HG03175 (cell line): ENCODE measurements at regions not wholly inside any gene's neighbourhood (a gene's known extent, or its start where the extent isn't known, plus 50 kb on each side); places are given as distances from the start of the nearest gene placed in this dataset.

ENCODE experiments used
- ATAC-seq: cut with Tn5 transposase; IDR thresholded peaks from one replicate; pipeline ENCODE4 v1.9.1; 2021; ENCODE audit warnings: mild to moderate bottlenecking, moderate library complexity; ENCODE audit not compliant: unreplicated experiment

DNA sequence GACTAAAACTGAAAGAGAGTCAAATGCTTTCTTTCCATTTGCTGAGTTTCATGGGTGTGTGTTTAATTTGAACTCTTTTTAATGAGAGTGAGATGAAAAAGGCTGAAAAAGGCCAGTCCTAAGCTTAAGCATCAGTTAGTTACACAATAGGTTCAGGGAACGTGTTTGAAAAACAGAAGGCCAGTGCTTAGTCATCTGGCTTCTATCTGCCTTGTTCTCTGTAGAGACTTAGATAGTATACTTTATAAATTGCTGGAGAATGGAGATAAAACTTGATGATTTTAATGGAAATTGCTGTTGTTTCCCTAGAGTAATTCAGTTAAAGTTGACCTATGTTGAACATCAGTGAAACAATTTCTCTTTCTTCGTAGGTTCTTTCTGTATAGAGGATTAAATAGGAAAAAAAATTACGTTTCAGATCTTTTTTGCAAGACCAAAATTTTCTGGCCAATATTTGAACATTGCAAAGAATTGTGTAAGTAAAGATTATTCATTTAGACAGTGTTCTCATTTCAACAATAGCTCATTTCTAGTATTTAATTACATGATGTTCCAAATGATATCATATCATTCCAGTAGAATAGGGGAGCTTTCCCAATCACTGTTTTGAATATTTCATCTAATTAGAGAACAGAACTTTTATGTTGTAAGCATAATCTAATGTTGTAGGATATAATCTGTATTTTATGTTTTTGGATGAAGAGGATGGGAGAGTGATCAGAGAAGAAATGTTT, 1088.8 kb downstream of the ADGRL3 start:
- no peak for ATAC-seq

DNA sequence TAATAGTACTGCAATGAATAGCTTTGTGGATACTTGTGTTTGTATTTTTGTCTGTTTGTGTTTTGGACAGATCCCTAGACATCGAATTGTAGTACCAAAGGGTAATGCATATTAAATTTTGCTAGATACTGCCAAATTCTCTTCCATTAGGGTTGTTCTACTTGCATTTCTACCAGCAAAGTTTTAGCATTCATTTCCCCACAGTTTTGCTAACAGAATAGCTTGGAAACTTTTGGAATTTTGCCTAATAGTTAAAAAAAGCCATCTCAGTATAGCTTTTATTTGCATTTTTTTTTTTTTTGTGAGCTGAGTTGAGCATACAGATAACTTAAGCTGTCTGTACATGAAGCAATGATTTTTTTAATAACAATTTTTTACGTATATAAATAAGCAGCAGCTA, 1084.9 kb downstream of the ADGRL3 start:
- ATAC-seq: no peak

DNA sequence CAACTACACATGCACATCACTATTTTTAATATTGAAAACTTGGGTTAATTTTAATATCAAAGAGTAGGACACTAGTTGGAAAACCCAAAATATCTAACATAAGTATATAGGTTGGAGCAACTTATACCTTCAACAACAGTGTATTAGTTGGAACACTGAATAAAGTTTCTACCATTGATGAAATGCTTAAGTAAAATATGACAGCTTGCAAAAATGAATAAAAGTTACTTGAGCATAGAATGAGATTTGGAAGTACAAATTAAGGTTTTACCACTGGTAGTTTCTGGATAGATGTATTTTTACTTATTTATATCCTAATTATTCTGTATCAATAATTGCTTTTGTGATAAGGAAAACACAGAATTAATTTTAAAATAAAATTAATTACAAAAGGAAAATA, 1079.6 kb downstream of the ADGRL3 start:
- no peak for ATAC-seq

DNA sequence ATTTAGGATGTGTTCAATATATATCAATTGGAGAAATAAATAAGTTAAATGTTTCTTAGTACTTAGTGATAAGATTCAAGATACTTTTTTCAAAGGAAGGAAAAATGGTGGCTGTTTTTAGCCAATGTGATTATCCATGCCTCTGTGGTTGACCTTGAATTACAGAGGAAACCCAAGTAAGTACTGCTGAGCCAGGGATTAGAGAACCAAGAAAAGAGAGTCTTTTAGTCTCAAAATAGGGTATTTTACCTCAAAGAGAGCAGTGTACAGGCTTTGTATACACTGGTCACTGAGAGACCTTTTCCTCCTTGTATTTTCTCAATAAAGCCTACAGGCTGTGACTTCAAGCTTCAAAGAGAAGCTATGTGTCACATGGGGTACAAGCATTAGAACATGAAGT, 1075.3 kb downstream of the ADGRL3 start:
- no peak for ATAC-seq

DNA sequence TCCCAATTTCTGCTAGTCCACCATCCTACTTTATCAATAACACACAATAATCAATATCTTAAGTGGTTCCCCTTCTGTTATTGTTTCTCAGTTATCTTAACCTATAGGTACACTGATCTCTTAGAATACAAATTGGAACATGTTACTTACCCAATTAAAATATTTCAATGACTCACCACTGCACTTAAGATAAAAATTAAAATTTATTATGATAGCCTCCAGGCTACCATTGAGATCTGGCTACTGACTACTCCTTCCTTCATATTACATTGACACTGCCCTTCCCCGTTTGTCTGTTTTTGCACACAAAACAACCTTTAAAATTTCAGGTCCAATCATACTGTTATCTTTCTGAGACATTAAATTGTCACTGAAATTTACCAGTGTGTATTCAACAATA, 1074.7 kb downstream of the ADGRL3 start:
- no peak for ATAC-seq

DNA sequence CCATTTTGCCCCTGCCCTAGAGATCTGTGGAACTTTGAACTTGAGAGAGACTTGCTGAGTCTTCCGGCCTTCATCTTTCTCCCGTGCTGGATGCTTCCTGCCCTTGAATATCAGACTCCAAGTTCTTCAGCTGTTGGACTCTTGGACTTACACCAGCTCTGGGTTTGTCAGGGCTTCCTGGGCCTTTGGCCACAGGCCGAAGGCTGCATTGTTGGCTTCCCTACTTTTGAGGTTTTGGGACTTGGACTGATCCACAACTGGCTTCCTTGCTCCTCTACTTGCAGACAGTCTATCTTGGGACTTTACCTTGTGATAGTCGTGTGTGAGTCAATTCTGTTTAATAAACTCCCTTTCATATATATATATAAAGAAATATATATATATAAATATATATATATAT, 1071.0 kb downstream of the ADGRL3 start:
- no peak for ATAC-seq

DNA sequence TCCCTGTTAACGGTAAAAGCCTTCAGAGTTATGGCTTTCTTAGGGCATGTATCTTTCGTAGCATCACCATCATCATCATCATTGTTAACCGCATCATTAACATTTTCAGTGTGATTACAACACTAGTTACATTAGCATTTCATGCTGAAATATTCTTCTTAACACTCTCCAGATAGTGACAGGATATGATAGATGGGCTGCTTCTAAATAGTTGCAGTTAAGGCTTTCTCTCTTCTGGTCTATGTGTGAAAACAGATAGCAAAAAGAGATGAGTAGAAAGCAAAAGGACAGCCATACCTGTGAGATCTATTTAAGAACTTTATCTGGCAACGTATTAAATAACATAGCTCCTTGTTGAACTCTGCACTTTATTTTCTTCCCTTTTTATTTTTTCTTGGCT, 1069.8 kb downstream of the ADGRL3 start:
- no peak for ATAC-seq

DNA sequence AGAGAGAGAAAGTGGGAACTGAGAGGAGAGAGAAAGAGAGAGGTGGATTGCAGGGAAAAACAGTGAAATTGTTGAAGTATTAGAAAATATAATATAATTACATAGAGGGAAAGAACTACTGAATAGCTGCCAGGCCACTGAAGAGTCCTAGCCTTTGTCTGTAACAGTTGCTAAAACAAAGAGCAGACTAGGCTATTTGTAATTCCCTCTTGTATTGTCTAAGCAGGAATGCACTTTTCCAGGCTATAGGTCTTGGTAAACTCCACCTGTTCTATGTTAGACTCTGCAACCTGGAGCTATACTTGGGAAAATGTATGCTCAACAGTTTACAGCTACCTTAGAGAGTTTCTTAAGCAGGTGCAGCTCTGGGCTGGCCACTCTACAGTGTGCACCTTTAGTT, 1063.3 kb downstream of the ADGRL3 start:
- no peak for ATAC-seq

DNA sequence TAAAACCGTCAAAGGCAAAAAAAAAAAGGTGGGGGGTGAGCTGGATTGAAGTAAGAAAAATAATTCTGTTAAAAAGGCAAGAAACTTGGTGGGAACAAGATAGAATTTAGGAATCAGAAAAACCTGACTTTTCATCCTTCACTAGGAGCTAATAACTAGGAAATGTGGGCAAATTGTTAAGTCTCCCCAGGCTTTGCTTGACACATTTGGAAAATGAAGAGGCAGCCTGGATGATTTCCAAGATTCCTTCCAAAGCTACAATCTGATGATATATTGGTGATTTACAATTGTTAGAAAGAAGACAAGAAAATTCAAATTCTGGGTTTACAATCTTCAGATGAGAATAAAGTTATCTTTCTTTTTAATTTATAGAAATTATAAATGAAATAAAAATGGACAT, 1062.5 kb downstream of the ADGRL3 start:
- ATAC-seq: no peak

DNA sequence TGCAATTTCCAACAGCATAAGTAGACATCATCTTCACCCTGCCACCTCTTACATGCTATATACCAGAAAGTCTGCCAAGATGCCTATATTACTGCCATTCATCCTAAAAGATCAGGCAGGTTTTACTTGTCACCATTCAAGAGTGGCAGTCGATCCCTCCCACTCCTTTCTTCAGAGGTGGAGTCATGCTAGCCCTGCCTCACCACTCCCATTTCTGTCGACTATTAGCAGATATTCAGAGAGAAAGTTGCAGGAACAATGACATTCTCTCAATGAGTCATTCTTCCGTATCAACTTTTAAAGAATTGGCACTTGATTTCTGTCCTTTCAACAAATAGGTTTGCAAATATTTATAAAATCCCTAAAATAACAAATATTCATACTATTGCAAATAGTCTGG, 1060.1 kb downstream of the ADGRL3 start:
- no peak for ATAC-seq

DNA sequence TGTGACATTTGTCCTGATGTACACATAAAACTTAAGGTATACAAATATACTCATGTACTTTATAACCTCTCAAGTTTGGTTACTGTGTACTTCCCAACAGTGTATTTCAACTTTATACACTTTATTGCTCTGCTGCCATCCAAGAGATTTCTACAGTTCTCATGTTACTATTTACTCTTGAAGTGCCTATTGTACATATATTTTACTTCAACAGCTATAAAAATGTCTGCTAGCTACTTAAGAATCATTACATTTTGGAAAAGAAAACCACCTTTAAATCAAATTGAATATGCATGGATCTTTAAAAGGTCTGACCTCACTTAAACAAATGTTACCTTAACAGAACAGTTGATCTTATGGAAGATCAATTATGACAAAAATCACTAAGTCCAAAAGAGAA, 1056.4 kb downstream of the ADGRL3 start:
- ATAC-seq: no peak

DNA sequence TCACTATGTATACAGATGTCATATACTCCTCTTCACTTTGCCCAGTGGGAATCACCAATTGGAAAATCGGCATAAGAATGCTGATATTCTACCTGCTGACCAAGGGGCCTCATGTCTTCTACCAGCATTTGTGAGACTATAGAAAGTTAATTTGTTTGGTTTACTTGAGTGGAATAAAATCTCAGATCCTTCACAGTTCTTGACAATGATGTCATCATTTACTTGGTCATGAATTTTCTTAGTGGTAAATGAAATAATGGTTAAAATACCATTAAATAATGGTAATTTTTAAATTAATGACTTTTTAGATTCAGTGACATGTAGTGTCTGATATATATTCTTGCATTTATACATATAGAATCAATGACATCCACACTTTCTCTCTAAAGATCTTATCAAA, 1052.6 kb downstream of the ADGRL3 start:
- ATAC-seq: no peak

DNA sequence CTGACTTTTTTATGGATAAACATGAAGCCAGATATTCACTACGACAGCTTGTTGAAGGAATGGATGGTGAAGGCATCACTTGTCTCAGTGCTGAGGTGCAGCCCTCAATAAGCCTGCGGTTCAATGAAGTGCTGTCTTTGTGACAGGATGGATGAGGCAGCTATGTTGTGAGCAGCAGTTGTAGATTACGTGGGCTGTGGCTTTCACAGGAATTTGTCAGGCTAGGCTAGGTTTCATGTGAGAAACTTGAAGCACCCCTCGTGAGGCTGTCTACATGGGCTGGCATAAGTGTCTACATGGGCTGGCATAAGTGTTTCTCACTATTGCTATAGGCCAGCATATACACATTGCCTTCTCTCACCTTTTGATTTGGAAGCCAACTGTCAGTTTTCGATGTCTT, 1050.0 kb downstream of the ADGRL3 start:
- ATAC-seq: no peak

DNA sequence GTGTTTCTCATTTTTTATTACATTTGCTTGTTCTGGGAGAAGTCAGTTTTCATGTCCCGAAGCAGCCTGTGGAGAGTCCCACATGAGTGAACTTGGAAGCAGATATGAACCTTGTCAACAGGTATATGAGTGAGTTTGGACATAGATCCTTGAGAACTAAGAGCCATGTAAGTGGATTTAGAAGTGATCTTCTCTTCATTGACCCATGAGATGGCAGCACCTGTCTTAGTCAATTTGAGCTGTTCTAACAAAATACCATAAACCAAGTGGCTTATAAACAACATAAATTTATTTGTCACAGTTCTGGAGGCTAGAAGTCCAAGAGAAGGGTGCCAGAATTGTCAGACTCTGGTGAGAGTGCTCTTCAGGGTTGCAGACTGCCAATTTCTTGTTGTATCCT, 1043.8 kb downstream of the ADGRL3 start:
- ATAC-seq: no peak

DNA sequence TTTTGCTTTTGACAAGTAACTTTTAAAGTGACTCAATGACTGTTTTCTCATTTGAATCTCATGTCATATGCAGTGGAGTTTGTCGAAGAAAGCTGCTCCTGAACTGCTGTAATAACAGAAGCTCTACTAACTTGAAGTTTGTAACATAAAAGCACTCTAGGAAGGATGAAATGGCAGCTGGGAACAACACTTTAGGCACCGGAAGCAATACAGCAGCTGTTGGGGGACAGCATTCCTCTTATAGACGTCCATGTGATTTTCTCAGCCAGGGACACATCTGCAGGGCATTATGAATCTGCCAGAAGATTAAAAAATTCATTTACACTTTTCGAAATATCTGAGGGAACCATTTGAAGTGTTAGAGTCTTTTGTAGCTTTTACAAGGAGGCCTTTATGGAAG, 1035.8 kb downstream of the ADGRL3 start:
- ATAC-seq: no peak

DNA sequence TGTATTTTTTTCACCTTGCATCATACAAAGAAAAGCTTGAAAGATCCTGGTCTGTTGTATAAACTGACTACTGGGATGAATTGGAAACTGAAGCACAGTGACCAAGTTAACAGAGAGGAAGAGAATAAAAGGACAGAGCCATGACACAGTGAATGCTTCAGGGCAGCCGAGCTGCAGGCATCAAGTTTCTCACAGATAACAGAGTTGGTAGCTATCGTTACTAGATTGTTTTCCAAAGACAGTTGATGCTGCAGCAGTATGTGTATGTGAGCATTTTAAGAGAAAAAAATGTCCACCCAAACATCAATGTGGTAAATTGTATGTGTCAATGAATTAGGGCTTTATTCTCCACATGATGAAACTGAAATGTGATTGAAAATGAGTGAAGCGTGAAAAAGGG, 1032.7 kb downstream of the ADGRL3 start:
- no peak for ATAC-seq

DNA sequence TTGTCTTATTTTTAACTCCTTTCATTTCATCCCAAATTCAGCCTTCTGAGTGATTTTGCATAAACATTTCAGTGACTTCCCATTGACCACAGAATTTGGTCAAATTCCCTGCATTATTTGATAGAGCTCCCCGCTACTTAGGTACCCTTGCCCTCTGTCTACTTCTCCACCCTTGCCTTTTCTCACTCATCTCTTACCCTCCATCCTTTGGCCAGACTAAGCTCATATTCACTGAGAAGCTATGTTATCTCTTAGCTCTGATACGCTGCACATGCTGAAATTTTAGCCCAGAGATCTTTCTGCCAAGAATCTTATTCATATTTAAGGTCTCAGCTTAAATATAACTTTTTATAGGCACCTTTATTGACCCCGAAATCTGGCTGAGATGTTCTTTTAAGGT, 1031.9 kb downstream of the ADGRL3 start:
- ATAC-seq: no peak

DNA sequence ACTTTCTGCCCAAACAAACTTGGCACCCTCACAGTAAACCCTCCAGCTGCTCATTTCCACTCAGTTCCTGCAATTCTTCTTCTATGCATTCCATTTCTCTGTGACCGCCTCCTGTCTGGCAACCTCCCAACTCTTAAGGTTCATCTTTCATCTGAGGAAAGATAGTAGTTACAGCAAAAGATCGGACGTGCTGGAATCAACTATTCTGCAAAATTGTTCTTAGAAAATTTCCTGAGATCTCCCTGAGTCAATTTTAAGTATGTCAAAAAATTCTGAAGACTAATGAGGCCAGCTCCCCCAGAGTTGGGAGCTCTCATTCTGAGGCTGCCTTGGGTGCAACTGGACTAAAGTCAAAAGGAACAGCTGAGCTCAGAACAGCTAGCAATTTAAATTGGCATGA, 1026.0 kb downstream of the ADGRL3 start:
- ATAC-seq: no peak

DNA sequence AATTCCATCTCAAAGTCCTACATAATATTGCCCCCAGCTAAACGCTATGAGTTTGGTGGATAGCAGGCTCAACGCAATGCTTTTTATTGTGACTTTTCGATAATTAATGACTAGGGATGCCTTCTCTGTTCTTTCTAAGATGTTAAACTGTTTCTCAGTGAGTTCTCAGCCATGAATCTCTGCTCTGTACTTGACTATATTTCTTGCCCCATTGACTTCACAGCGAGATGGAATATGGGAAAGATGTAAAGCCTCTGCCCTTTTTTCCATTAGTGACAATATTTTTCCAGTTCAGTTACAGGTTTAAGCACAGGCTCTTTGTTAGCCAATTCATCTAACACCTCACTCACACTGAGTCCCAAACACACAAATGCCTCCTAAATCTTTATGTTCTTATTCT, 1022.0 kb downstream of the ADGRL3 start:
- no peak for ATAC-seq

DNA sequence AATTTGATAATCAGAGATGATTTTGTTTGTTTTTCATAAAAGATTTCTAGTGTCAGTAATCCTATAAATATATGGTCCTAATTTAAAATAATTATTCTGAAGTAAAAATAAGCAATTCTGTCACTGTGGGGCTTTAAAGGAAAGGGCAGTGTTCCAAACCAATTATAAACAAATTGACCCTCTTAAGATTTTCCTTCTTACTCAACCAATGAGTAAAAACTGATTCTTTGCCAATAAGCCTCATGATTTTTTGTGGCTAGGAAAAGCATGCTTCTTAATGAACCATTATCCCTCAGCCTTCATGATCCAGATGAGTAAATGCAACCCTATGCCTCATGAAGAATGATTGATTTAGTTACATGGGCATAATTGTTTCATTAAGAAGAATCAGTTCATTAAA, 1010.4 kb downstream of the ADGRL3 start:
- no peak for ATAC-seq

DNA sequence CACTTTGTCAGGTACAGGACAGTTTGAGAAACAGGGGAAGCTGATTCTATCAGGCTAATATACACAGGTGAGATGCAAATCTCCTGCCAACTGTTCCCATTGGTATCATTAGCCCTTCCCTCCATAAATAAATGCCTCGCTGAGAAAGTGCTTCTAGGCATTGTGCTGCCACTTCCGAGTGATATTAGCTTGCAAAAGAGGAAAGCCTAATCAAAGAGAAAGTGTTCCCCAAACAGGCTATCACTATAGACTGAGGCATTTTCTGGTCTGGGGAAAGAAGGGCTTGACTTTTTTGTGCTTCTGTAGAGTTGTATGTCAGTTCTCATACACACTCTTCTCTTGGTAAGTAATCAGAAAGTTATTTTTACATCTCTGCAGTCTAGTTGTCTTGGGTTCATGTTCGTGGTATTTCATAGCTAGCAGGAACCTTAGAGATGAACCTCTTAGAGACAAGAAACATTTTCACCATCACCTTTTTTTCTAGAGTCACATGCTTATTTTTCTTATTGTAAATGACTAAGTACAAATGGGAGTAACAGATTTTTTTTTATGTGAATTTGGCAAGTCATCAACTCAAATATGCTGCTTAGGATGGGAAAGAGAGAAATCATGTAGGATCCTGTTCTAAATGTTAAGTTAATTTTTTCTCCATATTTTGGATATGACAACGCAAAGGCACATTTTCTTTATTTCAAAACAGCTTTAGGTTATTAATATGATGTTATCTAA, 1009.8 kb downstream of the ADGRL3 start:
- no peak for ATAC-seq

DNA sequence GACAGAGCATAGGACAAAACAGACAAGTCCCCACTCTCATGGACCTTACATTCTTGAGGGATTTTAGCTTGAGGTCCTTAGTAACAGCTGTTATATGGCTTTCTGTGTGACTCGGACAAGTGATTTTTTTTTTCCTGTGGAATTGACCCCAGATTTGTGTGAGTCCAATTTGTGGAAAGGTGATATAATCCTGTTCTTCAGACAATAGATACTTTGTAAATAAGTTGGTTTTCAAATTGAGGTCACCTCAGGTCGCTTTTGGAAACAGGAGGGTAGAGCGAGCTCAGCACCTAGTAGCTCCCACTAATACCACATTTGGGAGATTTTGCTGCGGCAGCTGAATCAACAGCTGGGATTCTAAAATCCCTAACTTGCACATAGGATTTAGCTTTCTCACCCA, 1008.8 kb downstream of the ADGRL3 start:
- ATAC-seq: no peak

DNA sequence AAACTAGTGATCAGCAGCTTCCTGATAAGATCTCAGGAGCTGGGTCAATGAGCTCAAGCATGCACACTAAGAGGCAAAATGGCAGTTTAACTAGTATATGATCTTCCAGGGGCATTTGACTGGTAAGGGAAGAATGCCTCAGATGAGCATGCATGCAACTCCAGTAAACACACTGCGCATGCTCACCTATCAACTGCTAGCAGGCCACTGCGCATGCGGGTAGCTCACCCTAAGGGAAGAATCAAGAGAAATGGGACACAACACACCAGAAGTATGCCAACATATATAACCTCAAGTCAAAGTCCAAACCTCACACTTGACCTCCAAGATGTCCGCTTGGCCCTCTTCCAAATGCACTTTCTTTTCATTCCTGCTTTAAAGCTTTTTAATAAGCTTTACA, 1004.0 kb downstream of the ADGRL3 start:
- no peak for ATAC-seq
